SJSA1 (cell line): ENCODE measurements at regions not wholly inside any gene's neighbourhood (a gene's known extent, or its start where the extent isn't known, plus 50 kb on each side); places are given as distances from the start of the nearest gene placed in this dataset.

Experiments
- DNase-seq, 2 experiments: peaks; one replicate each; pipeline ENCODE4 v3.0.0-alpha.2; 2015 to 2020; ENCODE audit warnings: low spot score in 2 of 2, low read depth in 1 of 2
- H3K27ac ChIP-seq: fragments of 250-450 bp; sonication (Bioruptor Pico); 2 replicates; pipeline ENCODE4 v1.5.1; 2020; ENCODE audit warnings: mild to moderate bottlenecking, moderate library complexity
- H3K27me3 ChIP-seq: fragments of 250-450 bp; sonication (Bioruptor Pico); replicated peaks from 2 replicates; pipeline ENCODE4 v1.5.1; 2020; ENCODE audit warnings: mild to moderate bottlenecking, moderate library complexity
- H3K36me3 ChIP-seq: fragments of 250-450 bp; sonication (Bioruptor Pico); 2 replicates; pipeline ENCODE4 v1.5.1; 2020; ENCODE audit warnings: mild to moderate bottlenecking
- H3K4me1 ChIP-seq: fragments of 250-450 bp; sonication (Bioruptor Pico); replicated peaks from 2 replicates; pipeline ENCODE4 v1.6.1; 2021; ENCODE audit warnings: mild to moderate bottlenecking
- H3K4me3 ChIP-seq: fragments of 250-450 bp; sonication (Bioruptor Pico); 2 replicates; pipeline ENCODE4 v1.5.1; 2020; ENCODE audit warnings: mild to moderate bottlenecking
- H3K9me3 ChIP-seq: fragments of 250-450 bp; sonication (Bioruptor Pico); replicated peaks from 2 replicates; pipeline ENCODE4 v1.5.1; 2020; ENCODE audit warnings: mild to moderate bottlenecking

GRCh38 chr11:82586581-82586980 lies 147.1 kb downstream of the FAM181B start:
- H3K9me3 ChIP-seq, result no peaks in the 10 kb centered on the region
- H3K4me1 ChIP-seq, result no peaks in the 10 kb centered on the region
- H3K27me3 ChIP-seq, result no peaks in the 10 kb centered on the region
- no peaks in the 10 kb centered on the region for H3K36me3 ChIP-seq
- H3K4me3 ChIP-seq, result no peak overlapping the region
- H3K27ac ChIP-seq, result no peak overlapping the region
- no peak for DNase-seq

- no peaks in the 10 kb centered on the region for H3K36me3 ChIP-seq
- DNase-seq, result no peak
- no peak overlapping the region for H3K27ac ChIP-seq
- H3K27me3 ChIP-seq, result no peaks in the 10 kb centered on the region
- H3K9me3 ChIP-seq, result no peaks in the 10 kb centered on the region
- no peak overlapping the region for H3K4me3 ChIP-seq
- no peaks in the 10 kb centered on the region for H3K4me1 ChIP-seq
Observed at GRCh38 chr11:82577246-82577645, 156.4 kb downstream of the FAM181B start.

GRCh38 chr11:82560836-82561235 lies 172.8 kb downstream of the FAM181B start:
- Histone ChIP-seq H3K27ac (no peak overlapping the region), H3K4me1 (no peaks in the 10 kb centered on the region), H3K27me3 (no peaks in the 10 kb centered on the region), H3K4me3 (no peak overlapping the region), H3K9me3 (no peaks in the 10 kb centered on the region), H3K36me3 (no peaks in the 10 kb centered on the region)
- DNase-seq, result no peak

DNA sequence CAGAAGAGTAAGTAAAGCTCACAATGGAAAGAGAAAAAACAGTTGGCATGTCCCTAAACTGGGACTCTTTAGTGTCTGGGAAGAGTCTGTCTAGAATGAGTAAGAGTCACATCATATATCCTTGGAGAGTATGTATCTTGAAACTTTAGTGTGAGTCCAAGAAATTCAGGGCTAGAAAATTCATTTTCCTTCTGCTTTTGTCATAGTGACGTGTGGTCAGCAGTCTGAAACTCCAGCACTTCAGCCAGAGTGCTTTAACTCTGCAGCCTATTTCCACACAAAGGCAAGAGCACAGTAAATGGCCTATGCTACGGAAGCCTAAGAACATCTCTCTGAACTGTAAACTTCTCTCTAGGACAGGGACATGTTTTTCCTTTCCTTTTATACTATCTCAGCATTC lies 174.1 kb downstream of the FAM181B start:
- no peaks in the 10 kb centered on the region for H3K36me3 ChIP-seq
- no peak for DNase-seq
- no peaks in the 10 kb centered on the region for H3K4me1 ChIP-seq
- H3K9me3 ChIP-seq, result no peaks in the 10 kb centered on the region
- H3K27ac ChIP-seq, result no peak overlapping the region
- no peak overlapping the region for H3K4me3 ChIP-seq
- no peaks in the 10 kb centered on the region for H3K27me3 ChIP-seq

GRCh38 chr11:82557274-82557673 lies 176.4 kb downstream of the FAM181B start:
- H3K36me3 ChIP-seq, result no peaks in the 10 kb centered on the region
- DNase-seq, result no peak
- no peak overlapping the region for H3K27ac ChIP-seq
- no peaks in the 10 kb centered on the region for H3K27me3 ChIP-seq
- no peaks in the 10 kb centered on the region for H3K9me3 ChIP-seq
- H3K4me1 ChIP-seq, result no peaks in the 10 kb centered on the region
- no peak overlapping the region for H3K4me3 ChIP-seq

- no peaks in the 10 kb centered on the region for H3K4me1 ChIP-seq
- no peak overlapping the region for H3K27ac ChIP-seq
- DNase-seq, result no peak
- H3K9me3 ChIP-seq, result no peaks in the 10 kb centered on the region
- no peaks in the 10 kb centered on the region for H3K36me3 ChIP-seq
- H3K27me3 ChIP-seq, result no peaks in the 10 kb centered on the region
- no peak overlapping the region for H3K4me3 ChIP-seq
Observed at GRCh38 chr11:82556210-82556609, 177.5 kb downstream of the FAM181B start.

GRCh38 chr11:82546661-82547557 lies 186.8 kb downstream of the FAM181B start:
- no peak for DNase-seq
- H3K36me3 ChIP-seq, result no peaks in the 10 kb centered on the region
- no peaks in the 10 kb centered on the region for H3K9me3 ChIP-seq
- H3K27ac ChIP-seq, result no peak overlapping the region
- H3K4me1 ChIP-seq, result no peaks in the 10 kb centered on the region
- no peaks in the 10 kb centered on the region for H3K27me3 ChIP-seq
- H3K4me3 ChIP-seq, result no peak overlapping the region

- no peak overlapping the region for H3K4me3 ChIP-seq
- H3K9me3 ChIP-seq, result no peaks in the 10 kb centered on the region
- DNase-seq, result no peak
- H3K27ac ChIP-seq, result no peak overlapping the region
- no peaks in the 10 kb centered on the region for H3K27me3 ChIP-seq
- H3K4me1 ChIP-seq, result no peaks in the 10 kb centered on the region
- H3K36me3 ChIP-seq, result no peaks in the 10 kb centered on the region
Observed at GRCh38 chr11:82539669-82540068, 194.0 kb downstream of the FAM181B start.

- Histone ChIP-seq H3K4me1 (no peaks in the 10 kb centered on the region), H3K27ac (no peak overlapping the region), H3K36me3 (no peaks in the 10 kb centered on the region), H3K27me3 (no peaks in the 10 kb centered on the region), H3K4me3 (no peak overlapping the region), H3K9me3 (no peaks in the 10 kb centered on the region)
- DNase-seq, result no peak
Observed at GRCh38 chr11:82536706-82537105, 197.0 kb downstream of the FAM181B start.

- Histone ChIP-seq H3K36me3 (no peaks in the 10 kb centered on the region), H3K4me3 (no peak overlapping the region)
- no peak for DNase-seq
Observed at GRCh38 chr11:82533628-82534327, 199.9 kb downstream of the FAM181B start.

GRCh38 chr11:82529936-82530335 lies 203.7 kb downstream of the FAM181B start:
- no peak overlapping the region for H3K27ac ChIP-seq
- H3K4me1 ChIP-seq, result no peaks in the 10 kb centered on the region
- no peak overlapping the region for H3K4me3 ChIP-seq
- DNase-seq, result no peak
- no peaks in the 10 kb centered on the region for H3K9me3 ChIP-seq
- H3K27me3 ChIP-seq, result no peaks in the 10 kb centered on the region
- no peaks in the 10 kb centered on the region for H3K36me3 ChIP-seq

More at GRCh38 chr11:82533628-82534327, 199.9 kb downstream of the FAM181B start:
- Histone ChIP-seq H3K4me1 (no peaks in the 10 kb centered on the region), H3K27me3 (no peaks in the 10 kb centered on the region), H3K27ac (no peak overlapping the region), H3K9me3 (no peaks in the 10 kb centered on the region)

- Histone ChIP-seq H3K4me3 (no peak overlapping the region), H3K36me3 (no peaks in the 10 kb centered on the region), H3K9me3 (no peaks in the 10 kb centered on the region), H3K27me3 (no peaks in the 10 kb centered on the region), H3K27ac (no peak overlapping the region), H3K4me1 (no peaks in the 10 kb centered on the region)
- no peak for DNase-seq
Observed at GRCh38 chr11:82527081-82527584, 206.5 kb downstream of the FAM181B start.

- no peaks in the 10 kb centered on the region for H3K9me3 ChIP-seq
- H3K27me3 ChIP-seq, result no peaks in the 10 kb centered on the region
- no peak for DNase-seq
- no peak overlapping the region for H3K4me3 ChIP-seq
- H3K27ac ChIP-seq, result no peak overlapping the region
- no peaks in the 10 kb centered on the region for H3K4me1 ChIP-seq
- no peaks in the 10 kb centered on the region for H3K36me3 ChIP-seq
Observed at GRCh38 chr11:82523141-82523540, 210.5 kb downstream of the FAM181B start.

- no peak for DNase-seq
- no peaks in the 10 kb centered on the region for H3K9me3 ChIP-seq
- H3K27ac ChIP-seq, result no peak overlapping the region
- H3K4me3 ChIP-seq, result no peak overlapping the region
- H3K27me3 ChIP-seq, result no peaks in the 10 kb centered on the region
- H3K4me1 ChIP-seq, result no peaks in the 10 kb centered on the region
- H3K36me3 ChIP-seq, result no peaks in the 10 kb centered on the region
Observed at GRCh38 chr11:82521427-82521826, 212.2 kb downstream of the FAM181B start.
